A673 (cell line): ENCODE measurements at regions not wholly inside any gene's neighbourhood (a gene's known extent, or its start where the extent isn't known, plus 50 kb on each side); places are given as distances from the start of the nearest gene placed in this dataset.
A peak's percentile ranks its signal among the peaks of the same experiment; 100 is the strongest.

Source experiments
- BruUV-seq: library from RNA; stranded (reverse); fragments of 400-500 nt; replicated peaks from 2 replicates; lab custom pipeline; 2021; lab: Mats Ljungman, UMichigan
- CTCF ChIA-PET: fragments of 300-600 bp; sonication (Branson Sonifier 250); formaldehyde crosslinking; loops from one replicate; lab custom pipeline; 2022; ENCODE audit warnings: antibody characterized with exemption; lab: Charles Lee
- POLR2A ChIA-PET: fragments of 300-600 bp; sonication (Branson Sonifier 250); formaldehyde crosslinking; loops from one replicate; lab custom pipeline; 2022; ENCODE audit warnings: antibody characterized with exemption; ENCODE audit not compliant: low non-redundant PET; lab: Charles Lee
- DNase-seq: peaks from one replicate; pipeline ENCODE4 v3.0.0-alpha.2; 2015; ENCODE audit warnings: low spot score
- H3K27ac ChIP-seq: fragments of 200-600 bp; sonication (generic); 2 replicates; pipeline ENCODE4 v1.5.1; 2016; ENCODE audit warnings: mixed run types, low read depth, mild to moderate bottlenecking, mixed read lengths, antibody characterized with exemption, low read length; ENCODE audit not compliant: poor library complexity, severe bottlenecking
- H3K27me3 ChIP-seq: fragments of 200-600 bp; sonication (generic); replicated peaks from 2 replicates; pipeline ENCODE4 v1.6.1; 2017; ENCODE audit warnings: mixed run types, low read depth, mild to moderate bottlenecking, mixed read lengths, antibody characterized with exemption, low read length; ENCODE audit not compliant: insufficient read depth, poor library complexity
- H3K36me3 ChIP-seq: fragments of 200-600 bp; sonication (generic); 2 replicates; pipeline ENCODE4 v1.6.1; 2016; ENCODE audit warnings: mixed run types, mild to moderate bottlenecking, mixed read lengths, antibody characterized with exemption, low read length; ENCODE audit not compliant: insufficient read depth, poor library complexity, severe bottlenecking
- H3K4me1 ChIP-seq: fragments of 200-600 bp; sonication (generic); 2 replicates; pipeline ENCODE4 v1.6.1; 2017; ENCODE audit warnings: mixed run types, mild to moderate bottlenecking, mixed read lengths, antibody characterized with exemption, low read length; ENCODE audit not compliant: insufficient read depth, poor library complexity, severe bottlenecking
- H3K4me3 ChIP-seq: fragments of 200-600 bp; sonication (generic); 2 replicates; pipeline ENCODE4 v1.5.1; 2016; ENCODE audit warnings: low read depth, mixed run types, mild to moderate bottlenecking, mixed read lengths, low read length; ENCODE audit not compliant: poor library complexity, severe bottlenecking
- H3K9me3 ChIP-seq: fragments of 200-600 bp; sonication (generic); 2 replicates; pipeline ENCODE4 v1.6.1; 2016; ENCODE audit warnings: mixed run types, low read depth, mild to moderate bottlenecking, mixed read lengths, antibody characterized with exemption, low read length; ENCODE audit not compliant: poor library complexity, severe bottlenecking
- CTCF ChIP-seq: fragments of 300-800, 200-600 bp; sonication (generic); conservative IDR thresholded peaks from 2 replicates; pipeline ENCODE4 v1.5.1; 2017; ENCODE audit warnings: low read depth, mild to moderate bottlenecking, antibody characterized with exemption, low read length, moderate library complexity, mixed read lengths
- EZH2 ChIP-seq: fragments of 200-600 bp; sonication (generic); IDR thresholded peaks from 2 replicates; pipeline ENCODE4 v1.6.1; 2017; ENCODE audit warnings: borderline replicate concordance, low read depth, mild to moderate bottlenecking, mixed read lengths, antibody characterized with exemption, low read length; ENCODE audit not compliant: poor library complexity, severe bottlenecking
- intact Hi-C: fragments of 100-400 bp; cut with micrococcal nuclease; formaldehyde crosslinking; loops from one replicate; pipeline ENCODE4 v1.10.0; 2022; ENCODE audit not compliant: unreplicated experiment

- Histone ChIP-seq H3K27ac (no peak overlapping the region), H3K9me3 (no peaks in the 10 kb centered on the region), H3K36me3 (no peaks in the 10 kb centered on the region), H3K4me3 (no peak overlapping the region), H3K4me1 (no peaks in the 10 kb centered on the region), H3K27me3 (no peaks in the 10 kb centered on the region)
- ChIA-PET CTCF (no interaction called here), POLR2A (no interaction called here)
- no peak for TF ChIP-seq EZH2
- TF ChIP-seq CTCF, result no peak
- intact Hi-C loops, result no loop called here
- BruUV-seq, result no TSS peak
- DNase-seq, result no peak
Measured at GRCh38 chr2:6343076-6343475, 522.6 kb downstream of the CMPK2 start.

- ChIA-PET POLR2A (no interaction called here), CTCF (no interaction called here)
- H3K4me1 ChIP-seq, result peaks cover 6% of the 10 kb centered on the region
- no peak for DNase-seq
- H3K4me3 ChIP-seq, result no peak overlapping the region
- no peaks in the 10 kb centered on the region for H3K27me3 ChIP-seq
- BruUV-seq, result no TSS peak
- no peaks in the 10 kb centered on the region for H3K36me3 ChIP-seq
- TF ChIP-seq EZH2 (no peak), CTCF (no peak)
- no peaks in the 10 kb centered on the region for H3K9me3 ChIP-seq
- intact Hi-C loops, result loop anchor here (2.0 to 10.0 kb wide), 3 partner anchors 173 to 475 kb away; no protein-coding TSS in a partner anchor
- no peak overlapping the region for H3K27ac ChIP-seq
Measured at GRCh38 chr2:6352247-6352646, 513.5 kb downstream of the CMPK2 start.

- no TSS peak for BruUV-seq
- H3K4me1 ChIP-seq, result peaks cover 6% of the 10 kb centered on the region
- no peaks in the 10 kb centered on the region for H3K36me3 ChIP-seq
- peak; percentile 81 for DNase-seq
- CTCF ChIA-PET, result interaction anchor here (0.6 to 1.2 kb wide), 2 partner anchors 374 to 420 kb away, joined by 3 to 5 read pairs; no protein-coding TSS in a partner anchor
- intact Hi-C loops, result loop anchor here (2.0 to 10.0 kb wide), 3 partner anchors 172 to 474 kb away; no protein-coding TSS in a partner anchor
- no peak overlapping the region for H3K4me3 ChIP-seq
- no peaks in the 10 kb centered on the region for H3K9me3 ChIP-seq
- POLR2A ChIA-PET, result no interaction called here
- no peaks in the 10 kb centered on the region for H3K27me3 ChIP-seq
- no peak overlapping the region for H3K27ac ChIP-seq
- no peak for TF ChIP-seq EZH2
- TF ChIP-seq CTCF, result peak; percentile 79
Measured at GRCh38 chr2:6352906-6353515, 512.7 kb downstream of the CMPK2 start.
